GM23338 (cell line): ENCODE measurements at regions not wholly inside any gene's neighbourhood (a gene's known extent, or its start where the extent isn't known, plus 50 kb on each side); places are given as distances from the start of the nearest gene placed in this dataset.

ENCODE experiments used
- ATAC-seq: fragments of 200-7000 bp; cut with Tn5 transposase; 3 replicates; pipeline ENCODE4 v1.9.1; 2020
- DNase-seq: peaks from one replicate; pipeline ENCODE4 v3.0.0-alpha.2; 2015; ENCODE audit warnings: low spot score
- H2AFZ ChIP-seq: fragments of 200-600 bp; sonication (generic); 2 replicates; pipeline ENCODE4 v1.8.0; 2016; ENCODE audit warnings: antibody characterized with exemption, mild to moderate bottlenecking, moderate library complexity
- H3F3A ChIP-seq: fragments of 200-600 bp; sonication (generic); replicated peaks from 2 replicates; pipeline ENCODE4 v1.8.0; 2017; ENCODE audit warnings: antibody characterized with exemption, mixed run types, low read depth
- H3K27ac ChIP-seq: fragments of 200-600 bp; sonication (generic); 2 replicates; pipeline ENCODE4 v1.6.1; 2016; ENCODE audit warnings: low read depth
- H3K27me3 ChIP-seq: fragments of 200-600 bp; sonication (generic); 2 replicates; pipeline ENCODE4 v1.8.0; 2016; ENCODE audit warnings: mild to moderate bottlenecking, mixed run types, moderate library complexity; ENCODE audit not compliant: insufficient read depth
- H3K36me3 ChIP-seq: fragments of 200-600 bp; sonication (generic); 2 replicates; pipeline ENCODE4 v1.8.0; 2016; ENCODE audit warnings: mild to moderate bottlenecking; ENCODE audit not compliant: insufficient read depth
- H3K4me1 ChIP-seq: fragments of 200-600 bp; sonication (generic); 2 replicates; pipeline ENCODE4 v1.8.0; 2016; ENCODE audit warnings: mild to moderate bottlenecking, moderate library complexity; ENCODE audit not compliant: insufficient read depth
- H3K4me2 ChIP-seq: fragments of 200-600 bp; sonication (generic); 2 replicates; pipeline ENCODE4 v1.7.1; 2017; ENCODE audit warnings: mixed run types
- H3K4me3 ChIP-seq: fragments of 200-600 bp; sonication (generic); 2 replicates; pipeline ENCODE4 v1.6.1; 2016; ENCODE audit warnings: mixed run types
- H3K79me2 ChIP-seq: fragments of 200-600 bp; sonication (generic); replicated peaks from 2 replicates; pipeline ENCODE4 v1.8.0; 2017; ENCODE audit warnings: mild to moderate bottlenecking; ENCODE audit not compliant: insufficient read depth
- H3K9me2 ChIP-seq: fragments of 200-600 bp; sonication (generic); 2 replicates; pipeline ENCODE4 v1.8.0; 2017; ENCODE audit not compliant: insufficient read depth
- H4K20me1 ChIP-seq: fragments of 200-600 bp; sonication (generic); replicated peaks from 2 replicates; pipeline ENCODE4 v1.8.0; 2017; ENCODE audit warnings: mild to moderate bottlenecking; ENCODE audit not compliant: insufficient read depth
- H3K27ac Mint-ChIP-seq: 2 replicates; pipeline ENCODE4 v1.8.0; 2020; ENCODE audit warnings: inconsistent platforms, mild to moderate bottlenecking, moderate library complexity, mixed read lengths
- H3K27me3 Mint-ChIP-seq: 3 replicates; pipeline ENCODE4 v1.8.0; 2022; ENCODE audit warnings: low read depth, mild to moderate bottlenecking, moderate library complexity, mixed read lengths, inconsistent platforms; ENCODE audit not compliant: insufficient read depth, poor library complexity
- H3K36me3 Mint-ChIP-seq: 3 replicates; pipeline ENCODE4 v1.8.0; 2021; ENCODE audit warnings: low read depth, mild to moderate bottlenecking, inconsistent platforms, moderate library complexity, mixed read lengths
- H3K4me1 Mint-ChIP-seq: 3 replicates; pipeline ENCODE4 v1.8.0; 2020; ENCODE audit warnings: mild to moderate bottlenecking, inconsistent platforms, mixed read lengths
- H3K4me3 Mint-ChIP-seq: 3 replicates; pipeline ENCODE4 v1.8.0; 2021; ENCODE audit warnings: moderate library complexity, mild to moderate bottlenecking, inconsistent platforms, mixed read lengths
- H3K9me3 Mint-ChIP-seq: 3 replicates; pipeline ENCODE4 v1.8.0; 2020; ENCODE audit warnings: moderate library complexity, mild to moderate bottlenecking, inconsistent platforms, mixed read lengths
- CTCF ChIP-seq, 2 experiments: fragments of 200-600 bp in 1 of 2; sonication (generic) in 1 of 2; conservative IDR thresholded peaks; 2 replicates each; pipeline versions ENCODE4 v1.5.1 to v1.6.1; 2016 to 2017; ENCODE audit warnings: antibody characterized with exemption in 2 of 2, low read depth in 2 of 2, mild to moderate bottlenecking in 2 of 2, moderate library complexity in 1 of 2
- EZH2 ChIP-seq: fragments of 200-600 bp; sonication (generic); IDR thresholded peaks from one replicate; pipeline ENCODE4 v1.8.0; 2017; ENCODE audit warnings: antibody characterized with exemption, mild to moderate bottlenecking, low read depth; ENCODE audit not compliant: unreplicated experiment
- JUNB ChIP-seq: IDR thresholded peaks from one replicate; pipeline ENCODE4 v1.6.1; 2016; ENCODE audit warnings: antibody characterized with exemption; ENCODE audit not compliant: unreplicated experiment
- NANOG ChIP-seq: IDR thresholded peaks from 2 replicates; pipeline ENCODE4 v1.6.1; 2016; ENCODE audit warnings: antibody characterized with exemption, borderline replicate concordance
- POLR2AphosphoS5 ChIP-seq: IDR thresholded peaks from 2 replicates; pipeline ENCODE4 v1.6.1; 2016; ENCODE audit warnings: antibody characterized with exemption, low read depth
- ZNF114 ChIP-seq: fragments of 250-450 bp; sonication (Bioruptor Pico); IDR thresholded peaks from 2 replicates; pipeline ENCODE4 v1.5.0; 2020; ENCODE audit warnings: mild to moderate bottlenecking, moderate library complexity
- ZNF331 ChIP-seq: fragments of 250-450 bp; sonication (Bioruptor Pico); IDR thresholded peaks from 2 replicates; pipeline ENCODE4 v1.5.0; 2020; ENCODE audit warnings: low read depth, mild to moderate bottlenecking, moderate library complexity
- ZNF462 ChIP-seq: fragments of 250-450 bp; sonication (Bioruptor Pico); IDR thresholded peaks from 2 replicates; pipeline ENCODE4 v1.5.0; 2020; ENCODE audit warnings: mild to moderate bottlenecking, moderate library complexity

GRCh38 chr21:35525443-35525842 lies 476.3 kb upstream of the RUNX1 start:
- no peaks in the 10 kb centered on the region for H3K9me3 Mint-ChIP-seq
- Histone ChIP-seq H3K4me1 (peaks cover 14% of the 10 kb centered on the region), H3F3A (0 out of 2 replicates have a peak, but pooled peaks cover 8% of the 10 kb centered on the region), H3K4me3 (no peak overlapping the region), H4K20me1 (no peaks in the 10 kb centered on the region), H3K4me2 (no peak overlapping the region), H3K36me3 (no peaks in the 10 kb centered on the region), H3K79me2 (no peaks in the 10 kb centered on the region), H3K9me2 (peaks cover 7% of the 10 kb centered on the region; the same call in 1 of the 2 replicates), H2AFZ (no peak overlapping the region), H3K27ac (no peak overlapping the region), H3K27me3 (no peaks in the 10 kb centered on the region)
- ATAC-seq (no peak), DNase-seq (no peak)
- H3K4me3 Mint-ChIP-seq: no peak overlapping the region
- no peaks in the 10 kb centered on the region for H3K27me3 Mint-ChIP-seq
- H3K27ac Mint-ChIP-seq: no peak overlapping the region
- H3K4me1 Mint-ChIP-seq: peaks cover 15% of the 10 kb centered on the region
- TF ChIP-seq NANOG (no peak), ZNF114 (CRISPR knock-in tag) (no peak), ZNF462 (CRISPR knock-in tag) (no peak), POLR2AphosphoS5 (no peak), JUNB (no peak), ZNF331 (no peak), CTCF (conservative IDR thresholded peaks at IDR 0.05; ENCODE audit: low read depth in 2 of 2) (no peak), EZH2 (no peak)
- H3K36me3 Mint-ChIP-seq: no peaks in the 10 kb centered on the region
